ENCODE measurements at regions not wholly inside any gene's neighbourhood (a gene's known extent, or its start where the extent isn't known, plus 50 kb on each side); places are given as distances from the start of the nearest gene placed in this dataset.

DNA sequence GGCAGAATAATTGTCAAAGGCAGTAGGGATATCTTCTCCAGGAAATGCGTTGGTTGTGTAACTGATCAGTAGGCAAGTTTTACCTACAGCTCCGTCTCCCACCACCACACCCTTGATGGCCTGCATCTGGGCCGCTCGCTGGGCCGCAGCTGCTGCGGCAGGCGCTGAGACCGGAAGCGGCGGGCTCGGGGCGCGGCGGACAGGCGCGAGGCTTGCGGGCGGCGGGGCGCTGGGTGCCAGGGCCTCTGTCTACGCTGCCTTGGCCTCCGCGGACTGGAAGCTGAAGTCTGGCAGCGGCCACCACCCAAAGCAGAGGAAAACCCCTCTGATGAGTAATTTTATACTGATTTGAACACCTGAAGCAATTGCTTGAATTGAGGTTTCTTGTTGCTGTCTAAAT is 124.2 kb upstream of the ZIC3 start:
- no peak for FAIRE-seq
- H2AFZ ChIP-seq (ENCODE audit: low read depth, low read length), result no peak overlapping the region
- H4K20me1 ChIP-seq (ENCODE audit: insufficient read depth, low read length), result no peaks in the 10 kb centered on the region
- H3K27ac Mint-ChIP-seq (ENCODE audit: unreplicated experiment), result no peak overlapping the region
- DNase-seq (ENCODE audit: low read depth), result no peak
- no peak overlapping the region for H3K4me3 ChIP-seq (ENCODE audit: insufficient read depth, low read depth, low read length)
- H3K9ac ChIP-seq (ENCODE audit: low read length), result no peak overlapping the region
- H3K27me3 ChIP-seq (ENCODE audit: insufficient read depth, low read length), result no peaks in the 10 kb centered on the region
- H3K9me3 ChIP-seq (ENCODE audit: insufficient read depth, low read depth, low read length), result no peaks in the 10 kb centered on the region
- no peak overlapping the region for H3K27ac ChIP-seq (ENCODE audit: low read depth, low read length)
- no peaks in the 10 kb centered on the region for H3K36me3 ChIP-seq (ENCODE audit: insufficient read depth, low read length)
- H3K4me3 Mint-ChIP-seq (ENCODE audit: unreplicated experiment), result no peak overlapping the region
- no peaks in the 10 kb centered on the region for H3K4me1 Mint-ChIP-seq (ENCODE audit: low read depth, unreplicated experiment)
- H3K4me2 ChIP-seq (ENCODE audit: low read length), result no peak overlapping the region
- no peaks in the 10 kb centered on the region for H3K79me2 ChIP-seq (ENCODE audit: insufficient read depth, low read length)
- H3K9me3 Mint-ChIP-seq (ENCODE audit: unreplicated experiment), result peaks cover 3% of the 10 kb centered on the region
- H3K27me3 Mint-ChIP-seq (ENCODE audit: low read depth, unreplicated experiment), result peaks cover 4% of the 10 kb centered on the region
- H3K4me1 ChIP-seq (ENCODE audit: insufficient read depth, low read length), result no peaks in the 10 kb centered on the region
- no peak for TF ChIP-seq EZH2 (IDR thresholded peaks at IDR 0.05; ENCODE audit: insufficient read depth, low read length)
- TF ChIP-seq, protein P1, sequence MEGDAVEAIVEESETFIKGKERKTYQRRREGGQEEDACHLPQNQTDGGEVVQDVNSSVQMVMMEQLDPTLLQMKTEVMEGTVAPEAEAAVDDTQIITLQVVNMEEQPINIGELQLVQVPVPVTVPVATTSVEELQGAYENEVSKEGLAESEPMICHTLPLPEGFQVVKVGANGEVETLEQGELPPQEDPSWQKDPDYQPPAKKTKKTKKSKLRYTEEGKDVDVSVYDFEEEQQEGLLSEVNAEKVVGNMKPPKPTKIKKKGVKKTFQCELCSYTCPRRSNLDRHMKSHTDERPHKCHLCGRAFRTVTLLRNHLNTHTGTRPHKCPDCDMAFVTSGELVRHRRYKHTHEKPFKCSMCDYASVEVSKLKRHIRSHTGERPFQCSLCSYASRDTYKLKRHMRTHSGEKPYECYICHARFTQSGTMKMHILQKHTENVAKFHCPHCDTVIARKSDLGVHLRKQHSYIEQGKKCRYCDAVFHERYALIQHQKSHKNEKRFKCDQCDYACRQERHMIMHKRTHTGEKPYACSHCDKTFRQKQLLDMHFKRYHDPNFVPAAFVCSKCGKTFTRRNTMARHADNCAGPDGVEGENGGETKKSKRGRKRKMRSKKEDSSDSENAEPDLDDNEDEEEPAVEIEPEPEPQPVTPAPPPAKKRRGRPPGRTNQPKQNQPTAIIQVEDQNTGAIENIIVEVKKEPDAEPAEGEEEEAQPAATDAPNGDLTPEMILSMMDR (IDR thresholded peaks at IDR 0.05; ENCODE audit: insufficient read depth, low read depth, low read length), result no peak
- no peaks in the 10 kb centered on the region for H3K36me3 Mint-ChIP-seq (ENCODE audit: low read depth, unreplicated experiment)

DNA sequence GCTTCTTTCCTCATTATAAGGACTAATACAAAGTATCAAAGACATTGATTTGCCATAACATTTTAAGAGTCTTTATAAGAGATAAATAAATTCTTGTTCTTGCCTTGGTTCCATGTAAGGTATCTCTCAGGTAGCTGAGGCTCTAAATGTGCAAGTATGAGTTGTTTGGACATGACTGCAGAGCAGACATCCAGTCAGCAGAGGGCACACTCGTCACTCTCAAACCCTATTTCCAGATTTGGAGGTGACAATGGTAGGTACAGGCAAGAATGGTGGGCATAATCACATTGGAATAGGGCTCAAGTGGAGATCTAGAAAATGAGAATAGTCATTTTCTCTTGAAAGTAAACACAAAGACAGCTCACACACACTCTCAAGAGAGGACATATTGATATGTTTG is 133.3 kb upstream of the ZIC3 start:
- peaks cover 5% of the 10 kb centered on the region for H3K9me3 Mint-ChIP-seq (ENCODE audit: unreplicated experiment)
- H3K27me3 ChIP-seq (ENCODE audit: insufficient read depth, low read length), result peaks cover 14% of the 10 kb centered on the region
- H3K4me3 Mint-ChIP-seq (ENCODE audit: unreplicated experiment), result no peak overlapping the region
- no peaks in the 10 kb centered on the region for H3K9me3 ChIP-seq (ENCODE audit: insufficient read depth, low read depth, low read length)
- H3K27ac ChIP-seq (ENCODE audit: low read depth, low read length), result no peak overlapping the region
- H3K36me3 ChIP-seq (ENCODE audit: insufficient read depth, low read length), result no peaks in the 10 kb centered on the region
- no peaks in the 10 kb centered on the region for H3K4me1 ChIP-seq (ENCODE audit: insufficient read depth, low read length)
- no peak overlapping the region for H3K27ac Mint-ChIP-seq (ENCODE audit: unreplicated experiment)
- no peak overlapping the region for H3K4me3 ChIP-seq (ENCODE audit: insufficient read depth, low read depth, low read length)
- no peak for DNase-seq (ENCODE audit: low read depth)
- H3K4me2 ChIP-seq (ENCODE audit: low read length), result no peak overlapping the region
- H3K9ac ChIP-seq (ENCODE audit: low read length), result no peak overlapping the region
- no peak overlapping the region for H2AFZ ChIP-seq (ENCODE audit: low read depth, low read length)
- H3K36me3 Mint-ChIP-seq (ENCODE audit: low read depth, unreplicated experiment), result no peaks in the 10 kb centered on the region
- no peak for FAIRE-seq
- no peak for TF ChIP-seq EZH2 (IDR thresholded peaks at IDR 0.05; ENCODE audit: insufficient read depth, low read length)
- TF ChIP-seq, protein P1 (IDR thresholded peaks at IDR 0.05; ENCODE audit: insufficient read depth, low read depth, low read length), result peak; percentile 31
- H4K20me1 ChIP-seq (ENCODE audit: insufficient read depth, low read length), result no peaks in the 10 kb centered on the region
- H3K79me2 ChIP-seq (ENCODE audit: insufficient read depth, low read length), result no peaks in the 10 kb centered on the region
- no peaks in the 10 kb centered on the region for H3K4me1 Mint-ChIP-seq (ENCODE audit: low read depth, unreplicated experiment)
- H3K27me3 Mint-ChIP-seq (ENCODE audit: low read depth, unreplicated experiment), result peaks cover 24% of the 10 kb centered on the region

DNA sequence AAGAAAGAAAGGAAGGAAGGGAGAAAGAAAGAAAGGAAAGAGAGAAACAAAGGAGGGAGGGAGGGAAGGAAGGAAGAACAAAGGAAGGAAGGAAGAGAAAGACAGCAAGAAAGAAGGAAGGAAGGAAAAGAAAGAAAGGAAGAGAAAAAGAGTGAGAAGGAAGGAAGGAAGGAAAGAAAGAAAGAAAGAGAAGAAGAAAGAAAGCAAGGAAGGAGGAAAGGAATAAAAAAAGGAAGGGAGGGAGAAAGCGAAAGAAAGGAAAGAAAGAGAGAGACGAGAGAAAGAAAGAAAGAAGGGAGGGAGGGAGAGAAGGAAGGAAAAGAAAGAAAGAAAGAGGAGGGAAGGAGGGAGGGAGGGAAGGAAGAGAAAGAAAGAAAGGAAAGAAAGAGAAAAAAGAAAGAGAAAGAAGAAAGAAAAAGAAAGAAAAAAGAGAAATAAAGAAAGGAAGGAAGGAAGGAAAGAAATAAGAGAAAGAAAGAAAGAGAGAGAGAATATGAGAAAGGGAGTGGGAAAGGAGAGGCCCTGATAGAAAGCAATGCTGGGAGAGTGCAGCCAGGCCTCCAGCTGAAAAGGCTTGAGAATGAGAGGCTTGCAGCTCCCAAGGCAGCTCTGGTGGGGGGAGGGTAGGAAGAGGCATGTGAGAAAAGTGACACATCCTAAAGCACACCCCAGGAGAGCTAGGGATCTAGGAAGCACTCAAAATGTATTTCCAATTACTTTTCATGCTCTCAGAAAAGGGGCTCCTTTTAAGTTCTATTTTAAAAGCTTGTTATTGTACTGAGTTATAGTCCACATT is 134.0 kb upstream of the ZIC3 start:
- peaks cover 26% of the 10 kb centered on the region for H3K27me3 Mint-ChIP-seq (ENCODE audit: low read depth, unreplicated experiment)
- H3K79me2 ChIP-seq (ENCODE audit: insufficient read depth, low read length), result no peaks in the 10 kb centered on the region
- peaks cover 19% of the 10 kb centered on the region for H3K27me3 ChIP-seq (ENCODE audit: insufficient read depth, low read length)
- peak; percentile 73 for FAIRE-seq
- no peaks in the 10 kb centered on the region for H4K20me1 ChIP-seq (ENCODE audit: insufficient read depth, low read length)
- no peak overlapping the region for H3K4me3 ChIP-seq (ENCODE audit: insufficient read depth, low read depth, low read length)
- no peak overlapping the region for H3K27ac Mint-ChIP-seq (ENCODE audit: unreplicated experiment)
- H3K4me2 ChIP-seq (ENCODE audit: low read length), result no peak overlapping the region
- DNase-seq (ENCODE audit: low read depth), result no peak
- H3K4me3 Mint-ChIP-seq (ENCODE audit: unreplicated experiment), result no peak overlapping the region
- H3K27ac ChIP-seq (ENCODE audit: low read depth, low read length), result no peak overlapping the region
- H3K36me3 Mint-ChIP-seq (ENCODE audit: low read depth, unreplicated experiment), result no peaks in the 10 kb centered on the region
- no peak overlapping the region for H2AFZ ChIP-seq (ENCODE audit: low read depth, low read length)
- no peak for TF ChIP-seq EZH2 (IDR thresholded peaks at IDR 0.05; ENCODE audit: insufficient read depth, low read length)
- TF ChIP-seq, protein P1 (IDR thresholded peaks at IDR 0.05; ENCODE audit: insufficient read depth, low read depth, low read length), result no peak
- no peak overlapping the region for H3K9ac ChIP-seq (ENCODE audit: low read length)
- H3K9me3 Mint-ChIP-seq (ENCODE audit: unreplicated experiment), result peaks cover 5% of the 10 kb centered on the region
- H3K4me1 ChIP-seq (ENCODE audit: insufficient read depth, low read length), result no peaks in the 10 kb centered on the region
- no peaks in the 10 kb centered on the region for H3K4me1 Mint-ChIP-seq (ENCODE audit: low read depth, unreplicated experiment)
- no peaks in the 10 kb centered on the region for H3K36me3 ChIP-seq (ENCODE audit: insufficient read depth, low read length)
- no peaks in the 10 kb centered on the region for H3K9me3 ChIP-seq (ENCODE audit: insufficient read depth, low read depth, low read length)
